Psoas muscle (tissue), 7 donors: ENCODE measurements at regions not wholly inside any gene's neighbourhood (a gene's known extent, or its start where the extent isn't known, plus 50 kb on each side); places are given as distances from the start of the nearest gene placed in this dataset.

Experiments used
- ATAC-seq, 4 donors: fragments of 200-7000 bp; cut with Tn5 transposase; one replicate each; pipeline ENCODE4 v1.9.1; 2020; ENCODE audit warnings: moderate library complexity in 3 of 4, mild to moderate bottlenecking in 2 of 4
- DNase-seq, 2 donors: peaks; one replicate each; pipeline ENCODE4 v3.0.0-alpha.2; 2020
- H3K27ac ChIP-seq: fragments of 200-600 bp; one replicate; pipeline ENCODE4 v1.8.0; 2022
- H3K27me3 ChIP-seq, 3 donors: fragments of 200-600 bp in 1 of 3; one replicate each; pipeline versions ENCODE4 v1.6.1 to v1.8.0; 2013 to 2022; ENCODE audit warnings: low read length in 2 of 3, mild to moderate bottlenecking in 2 of 3, moderate library complexity in 1 of 3; ENCODE audit not compliant: insufficient read depth in 3 of 3
- H3K36me3 ChIP-seq, 2 donors: fragments of 200-600 bp in 1 of 2; one replicate each; pipeline versions ENCODE4 v1.6.1 to v1.8.0; 2013 to 2022; ENCODE audit warnings: low read depth in 1 of 2, mild to moderate bottlenecking in 1 of 2, moderate library complexity in 1 of 2; ENCODE audit not compliant: insufficient read depth in 1 of 2
- H3K4me1 ChIP-seq: fragments of 200-600 bp; one replicate; pipeline ENCODE4 v1.8.0; 2022
- H3K4me3 ChIP-seq: fragments of 200-600 bp; one replicate; pipeline ENCODE4 v1.8.0; 2022; ENCODE audit warnings: mild to moderate bottlenecking
- H3K9me3 ChIP-seq: fragments of 200-600 bp; one replicate; pipeline ENCODE4 v1.8.0; 2022
- WGBS, 3 donors: extraction: QIAGEN DNeasy Blood & Tissue Kit; methylation state at CpG; one replicate each; pipeline versions ENCODE4 v1.1.6 to v1.1.7; 2013; 5-methylcytosine and 5-hydroxymethylcytosine counted together
- intact Hi-C, 2 donors: fragments of 100-400 bp; cut with DNase I; formaldehyde crosslinking; loops; one replicate each; pipeline versions ENCODE4 v1.11.0 to v1.14.2; 2022
- TF ChIP-seq, protein P1 (sequence below): fragments of 200-600 bp; IDR thresholded peaks from one replicate; pipeline ENCODE4 v1.8.0; 2022; ENCODE audit warnings: antibody characterized with exemption
- donor health status: healthy with polysubstance abuse.
- donor health status: DM: no; HTN: no; CAD: no; lungs with moderate emphysema.
- donor health status: Bipolar disorder and iron deficiency.
- donor health status: healthy.
- donor health status: DM: yes; HTN: yes; CAD: no.
- donor health status: DM: no; HTN: no; CAD: no.
- donor health status: DM: yes; HTN: yes; CAD: no.

DNA sequence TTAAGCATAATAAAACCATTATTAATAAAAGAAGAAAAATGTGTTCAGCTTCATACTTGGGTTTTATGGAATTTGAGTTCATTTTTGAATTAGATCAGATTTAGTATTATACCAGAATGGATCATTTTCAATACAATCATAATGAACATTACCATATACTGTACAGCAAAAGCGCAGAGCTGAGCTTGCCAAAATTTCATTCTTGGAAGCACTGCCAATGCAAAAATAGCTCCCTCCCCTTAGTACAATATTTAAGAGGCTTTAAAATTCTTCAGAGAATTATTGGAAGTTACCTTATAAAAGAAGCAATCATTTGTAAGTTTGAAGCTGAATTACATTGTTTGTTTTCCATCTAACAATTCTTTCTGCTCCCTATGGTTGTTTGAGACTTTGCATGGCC lies 938.1 kb upstream of the SLC39A10 start:
- DNase-seq: no peak
- no peaks in the 10 kb centered on the region for H3K27me3 ChIP-seq
- no peaks in the 10 kb centered on the region for H3K36me3 ChIP-seq
- H3K27ac ChIP-seq: no peak overlapping the region
- H3K9me3 ChIP-seq: no peaks in the 10 kb centered on the region
- H3K4me1 ChIP-seq: no peaks in the 10 kb centered on the region
- 84 to 86% (median 84%) methylated on average over 1 of the region's 1 CpG for WGBS, 3 donors
- TF ChIP-seq, protein P1, sequence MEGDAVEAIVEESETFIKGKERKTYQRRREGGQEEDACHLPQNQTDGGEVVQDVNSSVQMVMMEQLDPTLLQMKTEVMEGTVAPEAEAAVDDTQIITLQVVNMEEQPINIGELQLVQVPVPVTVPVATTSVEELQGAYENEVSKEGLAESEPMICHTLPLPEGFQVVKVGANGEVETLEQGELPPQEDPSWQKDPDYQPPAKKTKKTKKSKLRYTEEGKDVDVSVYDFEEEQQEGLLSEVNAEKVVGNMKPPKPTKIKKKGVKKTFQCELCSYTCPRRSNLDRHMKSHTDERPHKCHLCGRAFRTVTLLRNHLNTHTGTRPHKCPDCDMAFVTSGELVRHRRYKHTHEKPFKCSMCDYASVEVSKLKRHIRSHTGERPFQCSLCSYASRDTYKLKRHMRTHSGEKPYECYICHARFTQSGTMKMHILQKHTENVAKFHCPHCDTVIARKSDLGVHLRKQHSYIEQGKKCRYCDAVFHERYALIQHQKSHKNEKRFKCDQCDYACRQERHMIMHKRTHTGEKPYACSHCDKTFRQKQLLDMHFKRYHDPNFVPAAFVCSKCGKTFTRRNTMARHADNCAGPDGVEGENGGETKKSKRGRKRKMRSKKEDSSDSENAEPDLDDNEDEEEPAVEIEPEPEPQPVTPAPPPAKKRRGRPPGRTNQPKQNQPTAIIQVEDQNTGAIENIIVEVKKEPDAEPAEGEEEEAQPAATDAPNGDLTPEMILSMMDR: no peak
- H3K4me3 ChIP-seq: no peak overlapping the region
- ATAC-seq: no peak
- intact Hi-C loops: no loop called here

DNA sequence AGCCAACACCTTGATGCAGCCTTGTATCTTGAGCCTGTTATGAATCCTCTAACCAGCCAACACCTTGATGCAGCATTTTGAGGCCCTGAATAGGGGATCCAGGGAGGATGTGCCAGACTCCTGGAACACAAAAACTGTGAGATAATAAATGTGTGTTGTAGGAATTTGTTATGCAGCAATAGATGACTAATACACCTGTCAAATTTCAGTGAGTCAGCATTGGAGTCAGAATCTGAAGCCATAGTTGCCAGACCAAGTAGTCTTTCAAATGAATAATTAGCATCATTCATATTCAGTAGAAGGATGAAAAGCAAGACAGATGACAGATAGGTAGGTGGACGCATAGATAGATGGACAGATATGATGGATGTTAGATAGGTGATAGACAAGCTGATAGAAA lies 942.5 kb upstream of the SLC39A10 start:
- no peak overlapping the region for H3K27ac ChIP-seq
- ATAC-seq (no peak), DNase-seq (no peak)
- 96 to 100% (median 96%) methylated on average over 1 of the region's 1 CpG for WGBS, 3 donors
- intact Hi-C loops: no loop called here
- no peaks in the 10 kb centered on the region for H3K36me3 ChIP-seq
- TF ChIP-seq, protein P1: no peak
- no peaks in the 10 kb centered on the region for H3K4me1 ChIP-seq
- H3K9me3 ChIP-seq: no peaks in the 10 kb centered on the region
- H3K27me3 ChIP-seq: no peaks in the 10 kb centered on the region
- H3K4me3 ChIP-seq: no peak overlapping the region

DNA sequence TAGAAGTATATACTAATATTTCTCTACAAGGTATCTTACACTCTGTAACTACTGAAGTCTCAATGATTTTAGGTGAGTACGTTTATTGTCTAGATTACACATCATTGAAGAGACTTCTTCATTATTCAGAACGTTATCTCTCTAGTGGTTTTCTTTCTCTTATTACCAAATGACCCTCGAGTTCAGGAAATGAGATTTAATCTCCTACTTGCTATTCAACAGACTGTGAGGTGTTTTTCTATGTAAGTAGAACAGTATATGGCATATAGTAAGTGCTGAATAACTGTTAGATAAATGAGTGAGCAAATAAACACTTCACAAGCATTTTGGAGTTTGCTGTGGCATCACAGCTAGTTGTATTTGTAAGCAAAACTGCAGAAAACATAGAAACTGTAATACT lies 947.2 kb upstream of the SLC39A10 start:
- TF ChIP-seq, protein P1: no peak
- WGBS, 3 donors: 55 to 61% (median 61%) methylated on average over 3 of the region's 3 CpGs
- ATAC-seq (no peak), DNase-seq (no peak)
- Histone ChIP-seq H3K36me3 (no peaks in the 10 kb centered on the region), H3K9me3 (no peaks in the 10 kb centered on the region), H3K27ac (no peak overlapping the region), H3K4me1 (no peaks in the 10 kb centered on the region), H3K4me3 (no peak overlapping the region), H3K27me3 (no peaks in the 10 kb centered on the region)
- intact Hi-C loops: no loop called here

DNA sequence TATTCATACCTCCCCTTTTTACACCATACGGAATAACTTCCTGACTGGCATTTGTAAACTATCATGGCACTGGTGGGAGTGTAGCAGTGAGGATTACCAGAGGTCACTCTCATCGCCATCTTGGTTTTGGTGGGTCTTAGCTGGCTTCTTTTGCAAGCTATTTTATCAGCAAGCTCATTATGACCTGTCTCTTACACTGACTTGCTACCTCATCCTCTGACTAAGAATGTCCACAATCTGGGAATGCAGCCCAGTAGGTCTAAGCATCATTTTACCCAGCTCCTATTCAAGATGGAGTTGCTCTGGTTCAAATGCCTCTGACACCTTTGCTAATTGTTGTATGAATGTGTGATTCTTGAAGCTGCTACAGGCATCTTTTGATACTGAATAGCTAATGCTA lies 950.8 kb upstream of the SLC39A10 start:
- no peaks in the 10 kb centered on the region for H3K27me3 ChIP-seq
- no peaks in the 10 kb centered on the region for H3K9me3 ChIP-seq
- no peaks in the 10 kb centered on the region for H3K36me3 ChIP-seq
- H3K4me3 ChIP-seq: no peak overlapping the region
- no peak for DNase-seq
- intact Hi-C loops: no loop called here
- TF ChIP-seq, protein P1: no peak
- WGBS, 3 donors: 68 to 96% (median 87%) methylated on average over 2 of the region's 2 CpGs
- H3K27ac ChIP-seq: no peak overlapping the region
- no peaks in the 10 kb centered on the region for H3K4me1 ChIP-seq
- ATAC-seq: no peak

DNA sequence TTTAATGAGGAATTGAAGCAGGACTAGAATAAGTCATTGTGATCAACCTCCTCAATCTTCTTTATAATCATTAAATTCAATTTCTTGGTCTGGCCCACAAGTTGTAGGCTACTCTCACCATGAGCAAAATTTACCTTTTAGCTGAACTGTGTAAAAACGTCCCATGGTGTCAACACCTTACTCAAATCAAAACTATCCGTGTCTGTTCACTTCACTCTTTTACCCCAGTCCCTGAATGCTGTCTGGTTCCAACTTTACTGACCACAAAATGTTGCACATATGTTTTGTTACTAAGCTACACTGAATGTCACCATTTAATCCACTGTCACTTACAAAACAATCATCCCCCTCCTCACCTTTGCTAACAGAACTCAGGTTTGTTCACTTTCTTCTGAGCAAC lies 951.6 kb upstream of the SLC39A10 start:
- intact Hi-C loops: no loop called here
- TF ChIP-seq, protein P1: no peak
- no peak for ATAC-seq

More for the DNA sequence above, 951.6 kb upstream of the SLC39A10 start:
- H3K4me3 ChIP-seq: no peak overlapping the region
- no peaks in the 10 kb centered on the region for H3K36me3 ChIP-seq
- no peaks in the 10 kb centered on the region for H3K27me3 ChIP-seq
- WGBS, 3 donors: 69 to 90% (median 71%) methylated on average over 2 of the region's 2 CpGs
- no peak overlapping the region for H3K27ac ChIP-seq
- no peaks in the 10 kb centered on the region for H3K9me3 ChIP-seq
- DNase-seq: no peak
- H3K4me1 ChIP-seq: no peaks in the 10 kb centered on the region
